Astrocyte of the spinal cord (primary cell): ENCODE measurements at regions not wholly inside any gene's neighbourhood (a gene's known extent, or its start where the extent isn't known, plus 50 kb on each side); places are given as distances from the start of the nearest gene placed in this dataset.

Experiments
- DNase-seq: peaks from one replicate; pipeline ENCODE4 v3.0.0; 2011; ENCODE audit warnings: low read depth, low spot score
- H3K4me3 ChIP-seq: 2 replicates; pipeline ENCODE4 v1.5.1; 2011; ENCODE audit warnings: low read depth, mild to moderate bottlenecking, low read length, moderate library complexity
- CTCF ChIP-seq: IDR thresholded peaks from 2 replicates; pipeline ENCODE4 v1.5.1; 2012; ENCODE audit warnings: low read depth, mild to moderate bottlenecking, low read length, inconsistent platforms
- in situ Hi-C: cut with HindIII; loops from 2 replicates; pipeline ENCODE4 v1.10.0; 2017; ENCODE audit warnings: low sequenced_read_pairs

- DNase-seq, result no peak
- TF ChIP-seq CTCF, result no peak
- no peak overlapping the region for H3K4me3 ChIP-seq
- in situ Hi-C loops, result no loop called here
These were observed 422.1 kb downstream of the PLPP3 start for GRCh38 chr1:56156971-56157876.

- no peak for TF ChIP-seq CTCF
- in situ Hi-C loops, result no loop called here
These were observed 426.1 kb downstream of the PLPP3 start for GRCh38 chr1:56153276-56153675.

GRCh38 chr1:56152635-56153034 is 426.7 kb downstream of the PLPP3 start:
- TF ChIP-seq CTCF, result no peak
- no peak for DNase-seq
- in situ Hi-C loops, result no loop called here
- H3K4me3 ChIP-seq, result no peak overlapping the region

More at GRCh38 chr1:56153276-56153675, 426.1 kb downstream of the PLPP3 start:
- H3K4me3 ChIP-seq, result no peak overlapping the region
- no peak for DNase-seq

GRCh38 chr1:56151402-56151801 is 428.0 kb downstream of the PLPP3 start:
- no peak for TF ChIP-seq CTCF
- in situ Hi-C loops, result no loop called here
- no peak overlapping the region for H3K4me3 ChIP-seq
- DNase-seq, result no peak

GRCh38 chr1:56150441-56151215 is 428.7 kb downstream of the PLPP3 start:
- no peak for DNase-seq
- in situ Hi-C loops, result no loop called here
- TF ChIP-seq CTCF, result no peak
- H3K4me3 ChIP-seq, result no peak overlapping the region

GRCh38 chr1:56149761-56150160 is 429.6 kb downstream of the PLPP3 start:
- TF ChIP-seq CTCF, result no peak
- H3K4me3 ChIP-seq, result no peak overlapping the region
- in situ Hi-C loops, result no loop called here
- no peak for DNase-seq
